ENCODE measurements at regions not wholly inside any gene's neighbourhood (a gene's known extent, or its start where the extent isn't known, plus 50 kb on each side); places are given as distances from the start of the nearest gene placed in this dataset.

GRCh38 chr1:221239181-221239580, 359.9 kb downstream of the HLX start (continued):
- TF ChIP-seq NRF1 (conservative IDR thresholded peaks at IDR 0.05; ENCODE audit: low read depth, low read length), result no peak
- TF ChIP-seq, protein P1, sequence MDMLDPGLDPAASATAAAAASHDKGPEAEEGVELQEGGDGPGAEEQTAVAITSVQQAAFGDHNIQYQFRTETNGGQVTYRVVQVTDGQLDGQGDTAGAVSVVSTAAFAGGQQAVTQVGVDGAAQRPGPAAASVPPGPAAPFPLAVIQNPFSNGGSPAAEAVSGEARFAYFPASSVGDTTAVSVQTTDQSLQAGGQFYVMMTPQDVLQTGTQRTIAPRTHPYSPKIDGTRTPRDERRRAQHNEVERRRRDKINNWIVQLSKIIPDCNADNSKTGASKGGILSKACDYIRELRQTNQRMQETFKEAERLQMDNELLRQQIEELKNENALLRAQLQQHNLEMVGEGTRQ (IDR thresholded peaks at IDR 0.05; ENCODE audit: borderline replicate concordance, low read depth, low read length), result no peak

DNA sequence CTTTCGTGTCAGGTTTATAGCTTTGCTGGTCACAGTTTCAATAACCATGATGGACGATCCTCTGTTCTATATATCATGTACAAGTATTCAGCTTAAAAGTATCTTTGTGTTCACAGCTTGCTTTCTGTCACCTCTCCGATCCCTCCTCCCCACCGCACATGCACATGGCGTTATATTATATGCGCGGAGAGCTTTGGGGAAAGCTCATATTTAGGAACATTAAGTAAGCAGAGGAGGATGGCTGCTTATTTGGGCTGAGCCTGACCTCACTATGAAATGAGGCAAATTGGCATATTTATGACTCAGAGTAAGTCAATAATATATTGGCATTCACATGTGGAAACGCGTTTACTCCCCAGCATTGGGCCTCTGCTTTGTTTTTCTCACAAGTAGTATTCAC, 360.5 kb downstream of the HLX start:
- in situ Hi-C loops (cut with MboI), result no loop called here
- RAD21 ChIA-PET (ENCODE audit: unreplicated experiment), result no interaction called here
- Histone ChIP-seq H3K9ac (ENCODE audit: control insufficient read depth, insufficient read depth, low read length) (no peak overlapping the region), H3K79me2 (ENCODE audit: control insufficient read depth, insufficient read depth, low read length) (no peaks in the 10 kb centered on the region), H4K20me1 (ENCODE audit: control insufficient read depth, insufficient read depth) (no peaks in the 10 kb centered on the region), H3K27ac (ENCODE audit: control insufficient read depth, insufficient read depth) (no peak overlapping the region), H3K4me2 (ENCODE audit: control insufficient read depth, insufficient read depth) (no peak overlapping the region), H3K4me1 (ENCODE audit: control insufficient read depth, insufficient read depth, low read length) (no peaks in the 10 kb centered on the region), H3K27me3 (replicated peaks in 1 of 2; ENCODE audit: control insufficient read depth in 2 of 2, insufficient read depth in 2 of 2, low read length in 1 of 2) (no peaks in the 10 kb centered on the region), H2AFZ (ENCODE audit: control insufficient read depth, low read depth, low read length) (no peak overlapping the region), H3K9me3 (replicated peaks; ENCODE audit: control insufficient read depth, insufficient read depth, low read length) (no peaks in the 10 kb centered on the region), H3K36me3 (ENCODE audit: control insufficient read depth in 2 of 2, insufficient read depth in 2 of 2, low read length in 1 of 2) (no peaks in the 10 kb centered on the region), H3K4me3 (no peak overlapping the region)
- FAIRE-seq, result no peak
- POLR2A ChIA-PET, result no interaction called here
- no peak for ATAC-seq
- no peak for DNase-seq (ENCODE audit: low read depth, low spot score)
- WGBS (ENCODE audit: insufficient coverage, insufficient replicate concordance, low lambda C conversion rate, missing lambda C conversion rate), result 71% methylated on average over 9 of the region's 9 CpGs
- SMC1A ChIA-PET (ENCODE audit: uncharacterized antibody, unreplicated experiment), result no interaction called here
- intact Hi-C loops (cut with micrococcal nuclease; ENCODE audit: unreplicated experiment), result no loop called here
- CTCF ChIA-PET, result interaction anchor here (0.5 kb wide), 1 partner anchor 1787 kb away, joined by 3 read pairs; no protein-coding TSS in a partner anchor
- BruUV-seq (replicated peaks), result no TSS peak
- TF ChIP-seq MEF2B (IDR thresholded peaks at IDR 0.05; ENCODE audit: partially characterized antibody, poor library complexity, severe bottlenecking), result no peak
- TF ChIP-seq, protein P2, sequence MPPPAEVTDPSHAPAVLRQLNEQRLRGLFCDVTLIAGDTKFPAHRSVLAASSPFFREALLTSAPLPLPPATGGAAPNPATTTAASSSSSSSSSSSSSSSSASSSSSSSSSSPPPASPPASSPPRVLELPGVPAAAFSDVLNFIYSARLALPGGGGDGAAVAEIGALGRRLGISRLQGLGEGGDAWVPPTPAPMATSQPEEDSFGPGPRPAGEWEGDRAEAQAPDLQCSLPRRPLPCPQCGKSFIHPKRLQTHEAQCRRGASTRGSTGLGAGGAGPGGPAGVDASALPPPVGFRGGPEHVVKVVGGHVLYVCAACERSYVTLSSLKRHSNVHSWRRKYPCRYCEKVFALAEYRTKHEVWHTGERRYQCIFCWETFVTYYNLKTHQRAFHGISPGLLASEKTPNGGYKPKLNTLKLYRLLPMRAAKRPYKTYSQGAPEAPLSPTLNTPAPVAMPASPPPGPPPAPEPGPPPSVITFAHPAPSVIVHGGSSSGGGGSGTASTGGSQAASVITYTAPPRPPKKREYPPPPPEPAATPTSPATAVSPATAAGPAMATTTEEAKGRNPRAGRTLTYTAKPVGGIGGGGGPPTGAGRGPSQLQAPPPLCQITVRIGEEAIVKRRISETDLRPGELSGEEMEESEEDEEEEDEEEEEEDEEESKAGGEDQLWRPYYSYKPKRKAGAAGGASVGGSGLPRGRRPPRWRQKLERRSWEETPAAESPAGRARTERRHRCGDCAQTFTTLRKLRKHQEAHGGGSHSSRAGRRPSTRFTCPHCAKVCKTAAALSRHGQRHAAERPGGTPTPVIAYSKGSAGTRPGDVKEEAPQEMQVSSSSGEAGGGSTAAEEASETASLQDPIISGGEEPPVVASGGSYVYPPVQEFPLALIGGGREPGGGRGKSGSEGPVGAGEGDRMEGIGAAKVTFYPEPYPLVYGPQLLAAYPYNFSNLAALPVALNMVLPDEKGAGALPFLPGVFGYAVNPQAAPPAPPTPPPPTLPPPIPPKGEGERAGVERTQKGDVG (CRISPR knock-in tag; IDR thresholded peaks at IDR 0.05), result no peak
- no peak for TF ChIP-seq NFIC (IDR thresholded peaks at IDR 0.05; ENCODE audit: low read depth, low read length)
- TF ChIP-seq ZNF687 (IDR thresholded peaks at IDR 0.05), result no peak
- no peak for TF ChIP-seq SUZ12 (IDR thresholded peaks at IDR 0.05; ENCODE audit: unreplicated experiment)
- TF ChIP-seq, protein P3, sequence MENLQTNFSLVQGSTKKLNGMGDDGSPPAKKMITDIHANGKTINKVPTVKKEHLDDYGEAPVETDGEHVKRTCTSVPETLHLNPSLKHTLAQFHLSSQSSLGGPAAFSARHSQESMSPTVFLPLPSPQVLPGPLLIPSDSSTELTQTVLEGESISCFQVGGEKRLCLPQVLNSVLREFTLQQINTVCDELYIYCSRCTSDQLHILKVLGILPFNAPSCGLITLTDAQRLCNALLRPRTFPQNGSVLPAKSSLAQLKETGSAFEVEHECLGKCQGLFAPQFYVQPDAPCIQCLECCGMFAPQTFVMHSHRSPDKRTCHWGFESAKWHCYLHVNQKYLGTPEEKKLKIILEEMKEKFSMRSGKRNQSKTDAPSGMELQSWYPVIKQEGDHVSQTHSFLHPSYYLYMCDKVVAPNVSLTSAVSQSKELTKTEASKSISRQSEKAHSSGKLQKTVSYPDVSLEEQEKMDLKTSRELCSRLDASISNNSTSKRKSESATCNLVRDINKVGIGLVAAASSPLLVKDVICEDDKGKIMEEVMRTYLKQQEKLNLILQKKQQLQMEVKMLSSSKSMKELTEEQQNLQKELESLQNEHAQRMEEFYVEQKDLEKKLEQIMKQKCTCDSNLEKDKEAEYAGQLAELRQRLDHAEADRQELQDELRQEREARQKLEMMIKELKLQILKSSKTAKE (IDR thresholded peaks at IDR 0.05; ENCODE audit: low read depth, poor library complexity, severe bottlenecking), result no peak
- TF ChIP-seq CREB1 (IDR thresholded peaks at IDR 0.05; ENCODE audit: low read depth), result no peak
- TF ChIP-seq STAT1 (conservative IDR thresholded peaks at IDR 0.05), result no peak
- TF ChIP-seq JUND (IDR thresholded peaks at IDR 0.05; ENCODE audit: low read depth, low read length), result no peak
- no peak for TF ChIP-seq BCL11A (IDR thresholded peaks at IDR 0.05; ENCODE audit: low read depth, low read length)
- TF ChIP-seq POLR2A (IDR thresholded peaks at IDR 0.05; ENCODE audit: low read depth, low read length), result no peak
- no peak for TF ChIP-seq TARDBP (IDR thresholded peaks at IDR 0.05; ENCODE audit: borderline replicate concordance)
